ENCODE measurements at regions not wholly inside any gene's neighbourhood (a gene's known extent, or its start where the extent isn't known, plus 50 kb on each side); places are given as distances from the start of the nearest gene placed in this dataset.

GRCh38 chr13:44104969-44105368, 225.3 kb downstream of the LACC1 start:
- TF ChIP-seq CTCF (IDR thresholded peaks at IDR 0.05) = no peak
- TF ChIP-seq POLR2A (IDR thresholded peaks at IDR 0.05) = no peak

Measured in uterus (tissue), 2 donors.